ENCODE measurements at regions not wholly inside any gene's neighbourhood (a gene's known extent, or its start where the extent isn't known, plus 50 kb on each side); places are given as distances from the start of the nearest gene placed in this dataset.

GRCh38 chr14:85172290-85172689 is 357.7 kb upstream of the FLRT2 start:
- no peak overlapping the region for H3K4me3 ChIP-seq (ENCODE audit: low read depth, low read length)
- H3K4ac ChIP-seq (ENCODE audit: low read depth, low read length) = no peak overlapping the region
- H3K9me3 ChIP-seq (ENCODE audit: insufficient read depth, low read depth, low read length) = no peaks in the 10 kb centered on the region
- no peak overlapping the region for H2BK5ac ChIP-seq (ENCODE audit: low read depth, low read length, poor library complexity)
- WGBS (ENCODE audit: extremely low coverage, insufficient coverage, insufficient read length) = no CpG with 5 or more reads among the region's 2 CpGs
- no peaks in the 10 kb centered on the region for H3K27me3 ChIP-seq (ENCODE audit: insufficient read depth, low read length)
- no peaks in the 10 kb centered on the region for H3K79me2 ChIP-seq (ENCODE audit: control insufficient read depth, insufficient read depth, low read length, poor library complexity)
- no peak overlapping the region for H3K9ac ChIP-seq (ENCODE audit: low read length)
- H3K18ac ChIP-seq (ENCODE audit: low read length) = no peak overlapping the region
- H2BK12ac ChIP-seq (ENCODE audit: low read length) = no peak overlapping the region
- no peak overlapping the region for H3K14ac ChIP-seq (ENCODE audit: low read length)
- H4K8ac ChIP-seq (ENCODE audit: low read depth, low read length) = no peak overlapping the region
- H2AFZ ChIP-seq (ENCODE audit: insufficient read depth, low read length, poor library complexity) = no peak overlapping the region
- H4K12ac ChIP-seq (ENCODE audit: low read depth, low read length) = no peak overlapping the region
- H3K27ac ChIP-seq (ENCODE audit: low read depth, low read length) = no peak overlapping the region
- no peaks in the 10 kb centered on the region for H3K79me1 ChIP-seq (ENCODE audit: low read length)
- no peak overlapping the region for H4K91ac ChIP-seq (ENCODE audit: low read depth, low read length)
- DNase-seq = no peak
- H3K23ac ChIP-seq (ENCODE audit: low read length) = no peak overlapping the region
- H2AK5ac ChIP-seq (ENCODE audit: low read length) = no peak overlapping the region
- H3K36me3 ChIP-seq (ENCODE audit: control insufficient read depth in 1 of 2, insufficient read depth in 2 of 2, low read length in 2 of 2) = no peaks in the 10 kb centered on the region
- no peaks in the 10 kb centered on the region for H3K4me1 ChIP-seq (ENCODE audit: control insufficient read depth in 1 of 2, insufficient read depth in 2 of 2, low read length in 2 of 2)
- no peak overlapping the region for H3K4me2 ChIP-seq (ENCODE audit: low read length)
- no peak overlapping the region for H2BK120ac ChIP-seq (ENCODE audit: insufficient read depth, low read length, poor library complexity)

- Histone ChIP-seq H4K8ac (ENCODE audit: low read depth, low read length) (no peak overlapping the region), H2AK5ac (ENCODE audit: low read length) (no peak overlapping the region), H3K27ac (ENCODE audit: low read depth, low read length) (no peak overlapping the region), H3K9ac (ENCODE audit: low read length) (no peak overlapping the region), H3K4ac (ENCODE audit: low read depth, low read length) (no peak overlapping the region), H3K79me1 (ENCODE audit: low read length) (no peaks in the 10 kb centered on the region), H3K14ac (ENCODE audit: low read length) (no peak overlapping the region), H2BK120ac (ENCODE audit: insufficient read depth, low read length, poor library complexity) (no peak overlapping the region), H4K12ac (ENCODE audit: low read depth, low read length) (no peak overlapping the region), H2BK5ac (ENCODE audit: low read depth, low read length, poor library complexity) (no peak overlapping the region), H2BK12ac (ENCODE audit: low read length) (no peak overlapping the region), H3K36me3 (ENCODE audit: control insufficient read depth in 1 of 2, insufficient read depth in 2 of 2, low read length in 2 of 2) (no peaks in the 10 kb centered on the region), H3K4me3 (ENCODE audit: low read depth, low read length) (no peak overlapping the region), H3K27me3 (ENCODE audit: insufficient read depth, low read length) (no peaks in the 10 kb centered on the region), H3K79me2 (ENCODE audit: control insufficient read depth, insufficient read depth, low read length, poor library complexity) (no peaks in the 10 kb centered on the region), H3K9me3 (ENCODE audit: insufficient read depth, low read depth, low read length) (no peaks in the 10 kb centered on the region), H4K91ac (ENCODE audit: low read depth, low read length) (no peak overlapping the region), H2AFZ (ENCODE audit: insufficient read depth, low read length, poor library complexity) (no peak overlapping the region), H3K4me1 (ENCODE audit: control insufficient read depth in 1 of 2, insufficient read depth in 2 of 2, low read length in 2 of 2) (no peaks in the 10 kb centered on the region), H3K4me2 (ENCODE audit: low read length) (no peak overlapping the region), H3K23ac (ENCODE audit: low read length) (no peak overlapping the region), H3K18ac (ENCODE audit: low read length) (no peak overlapping the region)
- DNase-seq = no peak
- no CpG with 5 or more reads among the region's 1 CpG for WGBS (ENCODE audit: extremely low coverage, insufficient coverage, insufficient read length)
Observed at GRCh38 chr14:85172889-85173477, 357.0 kb upstream of the FLRT2 start.

GRCh38 chr14:85175556-85175955 is 354.4 kb upstream of the FLRT2 start:
- no peak overlapping the region for H4K8ac ChIP-seq (ENCODE audit: low read depth, low read length)
- H2BK120ac ChIP-seq (ENCODE audit: insufficient read depth, low read length, poor library complexity) = no peak overlapping the region
- no peaks in the 10 kb centered on the region for H3K79me2 ChIP-seq (ENCODE audit: control insufficient read depth, insufficient read depth, low read length, poor library complexity)
- H2AK5ac ChIP-seq (ENCODE audit: low read length) = no peak overlapping the region
- H3K36me3 ChIP-seq (ENCODE audit: control insufficient read depth in 1 of 2, insufficient read depth in 2 of 2, low read length in 2 of 2) = no peaks in the 10 kb centered on the region
- H3K79me1 ChIP-seq (ENCODE audit: low read length) = no peaks in the 10 kb centered on the region
- H4K91ac ChIP-seq (ENCODE audit: low read depth, low read length) = no peak overlapping the region
- no peak overlapping the region for H2AFZ ChIP-seq (ENCODE audit: insufficient read depth, low read length, poor library complexity)
- H3K9me3 ChIP-seq (ENCODE audit: insufficient read depth, low read depth, low read length) = no peaks in the 10 kb centered on the region
- H3K9ac ChIP-seq (ENCODE audit: low read length) = no peak overlapping the region
- H3K4me1 ChIP-seq (ENCODE audit: control insufficient read depth in 1 of 2, insufficient read depth in 2 of 2, low read length in 2 of 2) = no peaks in the 10 kb centered on the region
- WGBS (ENCODE audit: extremely low coverage, insufficient coverage, insufficient read length) = no CpG with 5 or more reads among the region's 1 CpG
- no peak overlapping the region for H3K27ac ChIP-seq (ENCODE audit: low read depth, low read length)
- H3K18ac ChIP-seq (ENCODE audit: low read length) = no peak overlapping the region
- no peak overlapping the region for H3K4me2 ChIP-seq (ENCODE audit: low read length)
- H4K12ac ChIP-seq (ENCODE audit: low read depth, low read length) = no peak overlapping the region
- H3K4me3 ChIP-seq (ENCODE audit: low read depth, low read length) = no peak overlapping the region
- H3K4ac ChIP-seq (ENCODE audit: low read depth, low read length) = no peak overlapping the region
- no peak overlapping the region for H2BK5ac ChIP-seq (ENCODE audit: low read depth, low read length, poor library complexity)
- H3K27me3 ChIP-seq (ENCODE audit: insufficient read depth, low read length) = no peaks in the 10 kb centered on the region
- H2BK12ac ChIP-seq (ENCODE audit: low read length) = no peak overlapping the region
- H3K23ac ChIP-seq (ENCODE audit: low read length) = no peak overlapping the region
- no peak overlapping the region for H3K14ac ChIP-seq (ENCODE audit: low read length)
- DNase-seq = no peak

- no peak for DNase-seq
- H3K14ac ChIP-seq (ENCODE audit: low read length) = no peak overlapping the region
- H3K18ac ChIP-seq (ENCODE audit: low read length) = no peak overlapping the region
- no peaks in the 10 kb centered on the region for H3K9me3 ChIP-seq (ENCODE audit: insufficient read depth, low read depth, low read length)
- H2BK5ac ChIP-seq (ENCODE audit: low read depth, low read length, poor library complexity) = no peak overlapping the region
- H3K79me1 ChIP-seq (ENCODE audit: low read length) = no peaks in the 10 kb centered on the region
- no peak overlapping the region for H4K8ac ChIP-seq (ENCODE audit: low read depth, low read length)
- H3K4ac ChIP-seq (ENCODE audit: low read depth, low read length) = no peak overlapping the region
- no peaks in the 10 kb centered on the region for H3K79me2 ChIP-seq (ENCODE audit: control insufficient read depth, insufficient read depth, low read length, poor library complexity)
- no peak overlapping the region for H3K23ac ChIP-seq (ENCODE audit: low read length)
- no peak overlapping the region for H4K91ac ChIP-seq (ENCODE audit: low read depth, low read length)
- no peak overlapping the region for H3K9ac ChIP-seq (ENCODE audit: low read length)
- no peak overlapping the region for H2BK120ac ChIP-seq (ENCODE audit: insufficient read depth, low read length, poor library complexity)
- no peak overlapping the region for H4K12ac ChIP-seq (ENCODE audit: low read depth, low read length)
- H3K27ac ChIP-seq (ENCODE audit: low read depth, low read length) = no peak overlapping the region
- H3K27me3 ChIP-seq (ENCODE audit: insufficient read depth, low read length) = no peaks in the 10 kb centered on the region
- WGBS (ENCODE audit: extremely low coverage, insufficient coverage, insufficient read length) = no CpG with 5 or more reads among the region's 2 CpGs
- no peak overlapping the region for H3K4me3 ChIP-seq (ENCODE audit: low read depth, low read length)
- no peaks in the 10 kb centered on the region for H3K36me3 ChIP-seq (ENCODE audit: control insufficient read depth in 1 of 2, insufficient read depth in 2 of 2, low read length in 2 of 2)
- no peak overlapping the region for H2BK12ac ChIP-seq (ENCODE audit: low read length)
- H2AK5ac ChIP-seq (ENCODE audit: low read length) = no peak overlapping the region
- peaks cover 2 to 3% of the 10 kb centered on the region in 2 experiments for H3K4me1 ChIP-seq (ENCODE audit: control insufficient read depth in 1 of 2, insufficient read depth in 2 of 2, low read length in 2 of 2)
- H2AFZ ChIP-seq (ENCODE audit: insufficient read depth, low read length, poor library complexity) = no peak overlapping the region
- no peak overlapping the region for H3K4me2 ChIP-seq (ENCODE audit: low read length)
Observed at GRCh38 chr14:85178864-85179263, 351.1 kb upstream of the FLRT2 start.
